ENCODE measurements at regions not wholly inside any gene's neighbourhood (a gene's known extent, or its start where the extent isn't known, plus 50 kb on each side); places are given as distances from the start of the nearest gene placed in this dataset.

- TF ChIP-seq CTCF (conservative IDR thresholded peaks at IDR 0.05): no peak
- no peak for TF ChIP-seq ZFX (IDR thresholded peaks at IDR 0.05)
Observed at GRCh38 chr1:87575528-87575927, 246.8 kb downstream of the LMO4 start.

Data from C4-2B (cell line).